LNCaP clone FGC (cell line): ENCODE measurements at regions not wholly inside any gene's neighbourhood (a gene's known extent, or its start where the extent isn't known, plus 50 kb on each side); places are given as distances from the start of the nearest gene placed in this dataset.
"Not testable (repeated sequence)": the region's sequence is repeated elsewhere in the genome, so short reads cannot be mapped to it uniquely, and the experiment has no call there.

Source experiments
- DNase-seq: peaks from one replicate; pipeline ENCODE4 v3.0.0-alpha.2; 2011; ENCODE audit warnings: low read depth
- H3K4me3 ChIP-seq: 2 replicates; pipeline ENCODE4 v1.5.1; 2011; ENCODE audit warnings: mild to moderate bottlenecking, low read depth, low read length, control low read depth
- TF ChIP-seq, protein P1 (sequence below): IDR thresholded peaks from 2 replicates; pipeline ENCODE4 v1.5.1; 2012; ENCODE audit warnings: mild to moderate bottlenecking; ENCODE audit not compliant: control insufficient read depth, insufficient read depth; ENCODE audit errors: extremely low read depth

GRCh38 chr9:31541721-31542281, 842.6 kb upstream of the ACO1 start:
- TF ChIP-seq, protein P1, sequence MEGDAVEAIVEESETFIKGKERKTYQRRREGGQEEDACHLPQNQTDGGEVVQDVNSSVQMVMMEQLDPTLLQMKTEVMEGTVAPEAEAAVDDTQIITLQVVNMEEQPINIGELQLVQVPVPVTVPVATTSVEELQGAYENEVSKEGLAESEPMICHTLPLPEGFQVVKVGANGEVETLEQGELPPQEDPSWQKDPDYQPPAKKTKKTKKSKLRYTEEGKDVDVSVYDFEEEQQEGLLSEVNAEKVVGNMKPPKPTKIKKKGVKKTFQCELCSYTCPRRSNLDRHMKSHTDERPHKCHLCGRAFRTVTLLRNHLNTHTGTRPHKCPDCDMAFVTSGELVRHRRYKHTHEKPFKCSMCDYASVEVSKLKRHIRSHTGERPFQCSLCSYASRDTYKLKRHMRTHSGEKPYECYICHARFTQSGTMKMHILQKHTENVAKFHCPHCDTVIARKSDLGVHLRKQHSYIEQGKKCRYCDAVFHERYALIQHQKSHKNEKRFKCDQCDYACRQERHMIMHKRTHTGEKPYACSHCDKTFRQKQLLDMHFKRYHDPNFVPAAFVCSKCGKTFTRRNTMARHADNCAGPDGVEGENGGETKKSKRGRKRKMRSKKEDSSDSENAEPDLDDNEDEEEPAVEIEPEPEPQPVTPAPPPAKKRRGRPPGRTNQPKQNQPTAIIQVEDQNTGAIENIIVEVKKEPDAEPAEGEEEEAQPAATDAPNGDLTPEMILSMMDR, result no peak
- no peak overlapping the region for H3K4me3 ChIP-seq
- DNase-seq, result no peak

- TF ChIP-seq, protein P1, result peak; percentile 56
- DNase-seq, result no peak
- no peak overlapping the region for H3K4me3 ChIP-seq
These were observed 841.9 kb upstream of the ACO1 start for GRCh38 chr9:31542384-31543055.

DNA sequence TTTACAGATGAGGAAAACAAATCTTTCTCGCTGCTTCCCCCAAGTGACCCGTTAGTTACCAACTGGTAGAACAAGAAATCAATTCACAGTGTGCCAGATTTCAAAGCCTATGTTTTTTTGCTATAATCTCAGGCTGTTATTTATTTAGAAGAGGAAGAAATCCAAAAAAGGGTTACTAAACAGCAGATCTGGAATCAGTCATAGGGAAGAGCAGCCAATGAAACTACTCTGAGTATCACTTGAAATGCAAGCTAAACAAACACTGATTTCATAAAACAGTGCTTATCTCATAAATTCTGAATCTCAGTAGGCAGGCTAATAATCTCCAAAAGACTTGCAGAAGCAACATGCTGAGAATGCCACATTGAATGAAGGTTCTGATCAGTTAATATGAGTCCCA, 829.5 kb upstream of the ACO1 start:
- no peak overlapping the region for H3K4me3 ChIP-seq
- TF ChIP-seq, protein P1, result no peak
- no peak for DNase-seq

DNA sequence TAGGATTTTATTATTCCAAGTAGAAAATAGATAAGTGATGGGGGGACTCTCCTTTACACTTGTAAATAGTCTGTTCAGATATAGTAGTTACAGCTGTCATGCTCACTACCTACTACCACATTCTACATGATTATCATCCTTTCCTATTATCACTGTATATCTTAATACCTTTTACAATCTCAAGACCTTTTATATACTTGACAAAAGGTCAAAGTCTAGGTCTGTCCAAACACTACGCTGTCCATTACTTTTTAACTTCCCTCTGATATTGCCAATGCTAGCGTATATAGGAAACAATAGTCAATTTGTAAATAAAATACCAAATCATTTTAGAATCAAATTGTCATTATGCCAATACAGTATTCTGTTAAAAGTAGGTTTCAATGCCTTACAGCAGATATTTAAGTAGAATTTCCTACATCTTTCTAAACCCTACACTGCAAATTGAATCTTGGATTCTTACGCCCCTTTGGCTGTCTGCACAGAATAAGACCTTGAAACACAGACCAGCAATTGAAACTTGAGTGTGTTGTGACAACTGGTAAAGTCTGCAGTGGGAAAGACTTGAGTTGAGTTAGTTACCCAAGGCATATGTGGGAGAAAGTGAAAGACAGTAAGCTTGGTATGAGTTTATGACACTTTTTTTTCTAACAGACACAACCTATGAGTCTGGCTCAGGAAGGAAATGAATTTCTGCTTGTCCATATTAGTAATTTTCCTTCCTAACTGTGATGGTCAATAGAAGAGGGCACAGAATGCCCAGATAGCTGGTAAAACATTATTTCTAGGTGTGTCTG, 827.6 kb upstream of the ACO1 start:
- no peak for DNase-seq
- no peak overlapping the region for H3K4me3 ChIP-seq
- TF ChIP-seq, protein P1, result no peak

- DNase-seq, H3K4me3 ChIP-seq: not testable (repeated sequence)
These were observed 812.3 kb upstream of the ACO1 start for GRCh38 chr9:31572190-31572589.

DNA sequence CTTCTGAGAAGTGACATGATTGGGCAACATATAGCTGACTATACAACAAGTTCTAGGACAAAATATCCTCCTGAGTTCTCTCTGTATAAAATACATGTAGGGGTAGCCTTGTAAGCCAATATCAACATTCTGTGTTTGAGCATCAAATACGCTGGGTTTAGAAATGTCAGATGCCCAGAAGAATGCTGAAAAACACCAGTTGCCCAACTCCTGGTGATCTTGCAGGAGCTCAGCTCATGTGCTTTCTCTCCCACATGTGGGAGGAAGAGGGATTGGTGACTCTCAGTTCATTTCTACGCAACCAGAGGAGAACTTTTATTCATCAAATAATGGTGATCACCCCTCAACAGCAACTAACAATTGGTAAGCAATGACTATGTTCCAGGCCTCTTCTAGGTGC, 810.9 kb upstream of the ACO1 start:
- H3K4me3 ChIP-seq, result no peak overlapping the region
- DNase-seq, result no peak
- TF ChIP-seq, protein P1, result no peak

GRCh38 chr9:31574006-31574765, 810.3 kb upstream of the ACO1 start:
- H3K4me3 ChIP-seq, result no peak overlapping the region
- no peak for DNase-seq
- TF ChIP-seq, protein P1, result no peak
